ENCODE measurements at regions not wholly inside any gene's neighbourhood (a gene's known extent, or its start where the extent isn't known, plus 50 kb on each side); places are given as distances from the start of the nearest gene placed in this dataset.

DNA sequence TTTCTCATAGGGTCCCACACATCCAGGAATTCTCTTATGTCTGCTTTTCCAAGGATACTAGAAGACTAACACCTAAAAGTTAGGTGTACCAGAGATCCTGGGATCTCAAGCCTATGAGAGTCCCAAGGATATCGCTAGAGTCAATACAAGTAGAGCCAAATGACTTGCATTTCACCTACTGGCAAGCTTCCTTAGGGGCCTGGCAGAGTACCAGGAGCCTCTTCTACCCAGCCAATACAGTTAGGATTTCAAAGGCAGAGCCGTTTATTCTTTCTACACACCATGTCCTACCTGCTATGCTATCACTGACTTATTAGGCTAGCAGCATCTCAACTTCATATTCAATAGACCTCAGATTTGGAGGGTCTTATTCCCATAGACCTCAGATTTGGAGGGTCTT, 53.5 kb upstream of the UNC5B start:
- TF ChIP-seq, protein P1, sequence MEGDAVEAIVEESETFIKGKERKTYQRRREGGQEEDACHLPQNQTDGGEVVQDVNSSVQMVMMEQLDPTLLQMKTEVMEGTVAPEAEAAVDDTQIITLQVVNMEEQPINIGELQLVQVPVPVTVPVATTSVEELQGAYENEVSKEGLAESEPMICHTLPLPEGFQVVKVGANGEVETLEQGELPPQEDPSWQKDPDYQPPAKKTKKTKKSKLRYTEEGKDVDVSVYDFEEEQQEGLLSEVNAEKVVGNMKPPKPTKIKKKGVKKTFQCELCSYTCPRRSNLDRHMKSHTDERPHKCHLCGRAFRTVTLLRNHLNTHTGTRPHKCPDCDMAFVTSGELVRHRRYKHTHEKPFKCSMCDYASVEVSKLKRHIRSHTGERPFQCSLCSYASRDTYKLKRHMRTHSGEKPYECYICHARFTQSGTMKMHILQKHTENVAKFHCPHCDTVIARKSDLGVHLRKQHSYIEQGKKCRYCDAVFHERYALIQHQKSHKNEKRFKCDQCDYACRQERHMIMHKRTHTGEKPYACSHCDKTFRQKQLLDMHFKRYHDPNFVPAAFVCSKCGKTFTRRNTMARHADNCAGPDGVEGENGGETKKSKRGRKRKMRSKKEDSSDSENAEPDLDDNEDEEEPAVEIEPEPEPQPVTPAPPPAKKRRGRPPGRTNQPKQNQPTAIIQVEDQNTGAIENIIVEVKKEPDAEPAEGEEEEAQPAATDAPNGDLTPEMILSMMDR (IDR thresholded peaks at IDR 0.05; ENCODE audit: borderline replicate concordance, extremely low read depth, low read length, poor library complexity, severe bottlenecking): no peak
- TF ChIP-seq EZH2 (IDR thresholded peaks at IDR 0.05; ENCODE audit: borderline replicate concordance, low read depth, low read length, severe bottlenecking): no peak
